Endothelial cell of umbilical vein (primary cell): ENCODE measurements at regions not wholly inside any gene's neighbourhood (a gene's known extent, or its start where the extent isn't known, plus 50 kb on each side); places are given as distances from the start of the nearest gene placed in this dataset.

Experiments used
- BruUV-seq: library from RNA; stranded (reverse); fragments of 400-500 nt; replicated peaks from 2 replicates; lab custom pipeline; 2021; lab: Mats Ljungman, UMichigan
- CTCF ChIA-PET: fragments of 300-600, 350-600 bp; sonication (Branson Sonifier 250); formaldehyde crosslinking; loops from one replicate; lab custom pipeline; 2021; ENCODE audit warnings: antibody characterized with exemption, inconsistent platforms; lab: Charles Lee
- POLR2A ChIA-PET: fragments of 300-600, 350-600 bp; sonication (Branson Sonifier 250); formaldehyde crosslinking; loops from one replicate; lab custom pipeline; 2021; ENCODE audit warnings: antibody characterized with exemption, inconsistent platforms; lab: Charles Lee
- DNase-seq: peaks from one replicate; pipeline ENCODE4 v3.0.0-alpha.2; 2011; ENCODE audit warnings: low read depth, low spot score
- FAIRE-seq: peaks from 2 replicates; lab custom pipeline; 2011; peaks lifted over from hg19 to GRCh38; lab: Jason Lieb, UNC
- H2AFZ ChIP-seq: 2 replicates; pipeline ENCODE4 v1.6.0; 2012; ENCODE audit warnings: low read depth, low read length, control low read depth, inconsistent platforms
- H3K27ac ChIP-seq: 2 replicates; pipeline ENCODE4 v1.5.1; 2011; ENCODE audit warnings: low read depth, mild to moderate bottlenecking, control low read depth, low read length, moderate library complexity; ENCODE audit not compliant: insufficient read depth
- H3K27me3 ChIP-seq, 2 experiments: 2 replicates each; pipeline versions ENCODE4 v1.6.0 to v1.6.1; 2011; ENCODE audit warnings: low read length in 2 of 2, mixed read lengths in 1 of 2; ENCODE audit not compliant: control insufficient read depth in 2 of 2, insufficient read depth in 2 of 2
- H3K36me3 ChIP-seq, 2 experiments: 2 replicates in 1 of 2; 3 replicates in 1 of 2; pipeline ENCODE4 v1.5.1; 2011; ENCODE audit warnings: low read length in 2 of 2, mild to moderate bottlenecking in 1 of 2, moderate library complexity in 1 of 2; ENCODE audit not compliant: control insufficient read depth in 2 of 2, insufficient read depth in 2 of 2; ENCODE audit errors: extremely low read depth in 1 of 2
- H3K4me1 ChIP-seq: 3 replicates; pipeline ENCODE4 v1.5.1; 2011; ENCODE audit warnings: mild to moderate bottlenecking, low read length; ENCODE audit not compliant: control insufficient read depth, insufficient read depth; ENCODE audit errors: extremely low read depth
- H3K4me2 ChIP-seq: 2 replicates; pipeline ENCODE4 v1.6.1; 2011; ENCODE audit warnings: low read length, control low read depth, mixed read lengths; ENCODE audit not compliant: insufficient read depth
- H3K4me3 ChIP-seq, 3 experiments: fragments of 200-600 bp in 1 of 3; sonication (generic), shearing (Covaris generic) in 1 of 3; replicated peaks in 1 of 3; 2 replicates each; pipeline ENCODE4 v1.5.1; 2011 to 2016; ENCODE audit warnings: control low read depth in 3 of 3, low read length in 3 of 3, mild to moderate bottlenecking in 2 of 3, inconsistent platforms in 1 of 3, low read depth in 1 of 3, moderate library complexity in 1 of 3; ENCODE audit not compliant: insufficient read depth in 1 of 3
- H3K79me2 ChIP-seq: 2 replicates; pipeline ENCODE4 v1.6.0; 2012; ENCODE audit warnings: low read length, inconsistent platforms; ENCODE audit not compliant: control insufficient read depth, insufficient read depth
- H3K9ac ChIP-seq: replicated peaks from 2 replicates; pipeline ENCODE3; 2011; ENCODE audit warnings: low read length, control low read depth; ENCODE audit not compliant: insufficient read depth; ENCODE audit errors: extremely low read depth
- H3K9me1 ChIP-seq: replicated peaks from 3 replicates; pipeline ENCODE4 v1.6.0; 2011; ENCODE audit warnings: mild to moderate bottlenecking, low read length; ENCODE audit not compliant: control insufficient read depth, insufficient read depth; ENCODE audit errors: extremely low read depth
- H3K9me3 ChIP-seq: replicated peaks from 2 replicates; pipeline ENCODE4 v1.5.1; 2012; ENCODE audit warnings: low read length, inconsistent platforms; ENCODE audit not compliant: control insufficient read depth, insufficient read depth
- H4K20me1 ChIP-seq: replicated peaks from 2 replicates; pipeline ENCODE3; 2011; ENCODE audit warnings: mild to moderate bottlenecking, low read length; ENCODE audit not compliant: control insufficient read depth, insufficient read depth; ENCODE audit errors: extremely low read depth
- EZH2 ChIP-seq: IDR thresholded peaks from 2 replicates; pipeline ENCODE4 v1.6.1; 2012; ENCODE audit warnings: borderline replicate concordance, low read depth, mild to moderate bottlenecking, moderate library complexity, low read length, inconsistent platforms; ENCODE audit not compliant: severe bottlenecking
- FOS ChIP-seq: IDR thresholded peaks from 2 replicates; pipeline ENCODE4 v1.6.1; 2011; ENCODE audit warnings: mild to moderate bottlenecking, low read length, moderate library complexity, borderline replicate concordance; ENCODE audit not compliant: insufficient read depth
- GATA2 ChIP-seq: IDR thresholded peaks from 2 replicates; pipeline ENCODE4 v1.7.0; 2011; ENCODE audit warnings: low read depth, mild to moderate bottlenecking, moderate library complexity, mixed read lengths, low read length; ENCODE audit not compliant: insufficient read length, insufficient read depth
- JUN ChIP-seq: IDR thresholded peaks from 2 replicates; pipeline ENCODE4 v1.6.1; 2011; ENCODE audit warnings: borderline replicate concordance, low read depth; ENCODE audit not compliant: insufficient read length, insufficient read depth
- MYC ChIP-seq: IDR thresholded peaks from one replicate; pipeline ENCODE4 v1.6.1; 2011; ENCODE audit warnings: mild to moderate bottlenecking, low read depth, low read length
- POLR2A ChIP-seq: IDR thresholded peaks from 2 replicates; pipeline ENCODE4 v1.6.1; 2012; ENCODE audit warnings: low read depth, mild to moderate bottlenecking, control low read depth, low read length
- POLR2AphosphoS5 ChIP-seq: IDR thresholded peaks from 2 replicates; pipeline ENCODE4 v1.6.1; 2012; ENCODE audit warnings: low read depth, mild to moderate bottlenecking, control low read depth, low read length, moderate library complexity; ENCODE audit not compliant: insufficient read depth
- dilution Hi-C: fragments of 300-500 bp; cut with MboI; formaldehyde crosslinking; loops from one replicate; pipeline ENCODE4 v1.15.0; 2019; ENCODE audit warnings: low sequenced_read_pairs; ENCODE audit not compliant: extremely low pct_ligation_motif_present
- intact Hi-C: fragments of 100-400 bp; cut with micrococcal nuclease; formaldehyde crosslinking; loops from one replicate; pipeline ENCODE4 v1.10.0; 2022
- TF ChIP-seq, protein P1 (sequence below), 2 donors: IDR thresholded peaks; 1 replicate in 1 of 2; 2 replicates in 1 of 2; pipeline ENCODE4 v1.5.1; 2011; ENCODE audit warnings: low read length in 2 of 2, mild to moderate bottlenecking in 2 of 2, moderate library complexity in 2 of 2, control low read depth in 1 of 2, inconsistent platforms in 1 of 2, low read depth in 1 of 2; ENCODE audit not compliant: insufficient read depth in 1 of 2; ENCODE audit errors: extremely low read depth in 1 of 2
- TF ChIP-seq, protein P2 (sequence below): IDR thresholded peaks from 2 replicates; pipeline ENCODE4 v1.6.1; 2011; ENCODE audit not compliant: insufficient read depth, insufficient read length

DNA sequence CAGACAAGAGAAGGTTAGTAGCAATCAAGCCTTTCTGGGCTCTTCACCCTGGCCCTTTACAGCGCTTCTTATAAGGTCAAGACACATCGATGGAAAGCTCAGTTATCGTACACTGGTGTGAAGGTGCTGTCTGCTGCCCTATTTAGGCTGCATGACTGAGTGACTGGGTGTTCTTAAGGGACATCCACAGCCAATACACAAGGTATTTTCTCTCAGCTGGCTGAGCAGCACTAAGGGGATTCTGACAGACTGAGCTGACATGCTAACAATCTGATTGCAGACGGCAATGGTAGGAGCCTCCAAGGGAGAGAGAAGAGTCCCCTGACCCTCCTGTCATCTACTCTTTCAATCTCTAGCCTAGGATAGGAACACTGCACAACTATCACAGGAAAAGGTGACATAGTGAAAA lies 577.9 kb downstream of the ISL1 start:
- no peaks in the 10 kb centered on the region for H3K79me2 ChIP-seq
- dilution Hi-C loops, result no loop called here
- no TSS peak for BruUV-seq
- H3K4me1 ChIP-seq, result no peaks in the 10 kb centered on the region
- DNase-seq (no peak), FAIRE-seq (no peak)
- no peak for TF ChIP-seq JUN
- TF ChIP-seq, protein P1, sequence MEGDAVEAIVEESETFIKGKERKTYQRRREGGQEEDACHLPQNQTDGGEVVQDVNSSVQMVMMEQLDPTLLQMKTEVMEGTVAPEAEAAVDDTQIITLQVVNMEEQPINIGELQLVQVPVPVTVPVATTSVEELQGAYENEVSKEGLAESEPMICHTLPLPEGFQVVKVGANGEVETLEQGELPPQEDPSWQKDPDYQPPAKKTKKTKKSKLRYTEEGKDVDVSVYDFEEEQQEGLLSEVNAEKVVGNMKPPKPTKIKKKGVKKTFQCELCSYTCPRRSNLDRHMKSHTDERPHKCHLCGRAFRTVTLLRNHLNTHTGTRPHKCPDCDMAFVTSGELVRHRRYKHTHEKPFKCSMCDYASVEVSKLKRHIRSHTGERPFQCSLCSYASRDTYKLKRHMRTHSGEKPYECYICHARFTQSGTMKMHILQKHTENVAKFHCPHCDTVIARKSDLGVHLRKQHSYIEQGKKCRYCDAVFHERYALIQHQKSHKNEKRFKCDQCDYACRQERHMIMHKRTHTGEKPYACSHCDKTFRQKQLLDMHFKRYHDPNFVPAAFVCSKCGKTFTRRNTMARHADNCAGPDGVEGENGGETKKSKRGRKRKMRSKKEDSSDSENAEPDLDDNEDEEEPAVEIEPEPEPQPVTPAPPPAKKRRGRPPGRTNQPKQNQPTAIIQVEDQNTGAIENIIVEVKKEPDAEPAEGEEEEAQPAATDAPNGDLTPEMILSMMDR (IDR thresholded peaks at IDR 0.05; ENCODE audit: extremely low read depth in 1 of 2, insufficient read depth in 1 of 2, low read depth in 1 of 2, low read length in 2 of 2), result no peak
- TF ChIP-seq POLR2AphosphoS5, result no peak
- TF ChIP-seq, protein P2, sequence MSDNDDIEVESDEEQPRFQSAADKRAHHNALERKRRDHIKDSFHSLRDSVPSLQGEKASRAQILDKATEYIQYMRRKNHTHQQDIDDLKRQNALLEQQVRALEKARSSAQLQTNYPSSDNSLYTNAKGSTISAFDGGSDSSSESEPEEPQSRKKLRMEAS, result no peak
- H2AFZ ChIP-seq, result no peak overlapping the region
- no peaks in the 10 kb centered on the region for H3K9me3 ChIP-seq
- H3K4me2 ChIP-seq, result no peak overlapping the region
- no peaks in the 10 kb centered on the region for H3K36me3 ChIP-seq
- intact Hi-C loops, result loop anchor here (2.0 kb wide), 1 partner anchor 580 kb away; no protein-coding TSS in a partner anchor
- POLR2A ChIA-PET, result no interaction called here
- CTCF ChIA-PET, result interaction anchor here (0.8 to 1.9 kb wide), 4 partner anchors 579 to 1002 kb away, joined by 3 to 18 read pairs (median 4); no protein-coding TSS in a partner anchor
- H3K4me3 ChIP-seq, result no peak overlapping the region
- H3K27ac ChIP-seq, result no peak overlapping the region
- peaks cover 2% of the 10 kb centered on the region for H3K9me1 ChIP-seq
- no peaks in the 10 kb centered on the region for H4K20me1 ChIP-seq
- H3K9ac ChIP-seq, result no peak overlapping the region
- no peaks in the 10 kb centered on the region for H3K27me3 ChIP-seq

DNA sequence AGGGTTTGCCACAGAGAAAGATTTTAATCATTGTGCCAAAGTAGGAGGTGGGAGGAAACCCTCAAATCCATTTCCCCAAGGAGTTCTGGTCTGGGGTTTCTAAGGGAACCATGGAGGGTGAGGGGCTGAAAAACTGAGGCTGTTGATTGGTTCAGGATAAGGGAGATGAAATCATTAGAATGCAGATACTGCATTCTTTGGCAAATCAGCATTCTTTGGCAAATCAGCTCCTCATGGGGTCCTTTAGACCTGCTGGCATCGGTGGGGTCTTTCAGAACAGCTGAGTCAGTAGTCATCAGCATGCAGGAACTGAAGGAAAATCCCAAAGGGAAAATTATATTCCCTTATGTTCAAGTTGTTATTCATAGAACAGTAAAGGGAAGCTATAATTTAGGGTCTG lies 585.5 kb downstream of the ISL1 start:
- no peaks in the 10 kb centered on the region for H4K20me1 ChIP-seq
- H3K4me3 ChIP-seq, result no peak overlapping the region
- no peaks in the 10 kb centered on the region for H3K9me3 ChIP-seq
- DNase-seq, result no peak
- H2AFZ ChIP-seq, result no peak overlapping the region
- no TSS peak for BruUV-seq
- FAIRE-seq, result no peak
- H3K9ac ChIP-seq, result no peak overlapping the region
- no peaks in the 10 kb centered on the region for H3K27me3 ChIP-seq
- ChIA-PET CTCF (interaction anchor here (1.3 to 1.4 kb wide), 3 partner anchors 38 to 1010 kb away, joined by 3 to 4 read pairs (median 4); no protein-coding TSS in a partner anchor), POLR2A (no interaction called here)
- dilution Hi-C loops, result no loop called here
- H3K4me1 ChIP-seq, result no peaks in the 10 kb centered on the region
- no peak for TF ChIP-seq JUN
- no peak for TF ChIP-seq GATA2
- TF ChIP-seq POLR2A, result no peak
- no peak for TF ChIP-seq POLR2AphosphoS5
- TF ChIP-seq EZH2, result no peak
- no peak for TF ChIP-seq MYC
- TF ChIP-seq, protein P2, result no peak
- TF ChIP-seq, protein P1 (IDR thresholded peaks at IDR 0.05; ENCODE audit: extremely low read depth in 1 of 2, insufficient read depth in 1 of 2, low read depth in 1 of 2, low read length in 2 of 2), result no peak
- TF ChIP-seq FOS, result no peak
- H3K27ac ChIP-seq, result no peak overlapping the region
- no peaks in the 10 kb centered on the region for H3K36me3 ChIP-seq
- no peak overlapping the region for H3K4me2 ChIP-seq
- no peaks in the 10 kb centered on the region for H3K79me2 ChIP-seq
- intact Hi-C loops, result no loop called here
- H3K9me1 ChIP-seq, result no peaks in the 10 kb centered on the region
